GM23338 (cell line): ENCODE measurements at regions not wholly inside any gene's neighbourhood (a gene's known extent, or its start where the extent isn't known, plus 50 kb on each side); places are given as distances from the start of the nearest gene placed in this dataset.

Experiments used
- ATAC-seq: fragments of 200-7000 bp; cut with Tn5 transposase; 3 replicates; pipeline ENCODE4 v1.9.1; 2020
- DNase-seq: peaks from one replicate; pipeline ENCODE4 v3.0.0-alpha.2; 2015; ENCODE audit warnings: low spot score
- H2AFZ ChIP-seq: fragments of 200-600 bp; sonication (generic); 2 replicates; pipeline ENCODE4 v1.8.0; 2016; ENCODE audit warnings: antibody characterized with exemption, mild to moderate bottlenecking, moderate library complexity
- H3F3A ChIP-seq: fragments of 200-600 bp; sonication (generic); replicated peaks from 2 replicates; pipeline ENCODE4 v1.8.0; 2017; ENCODE audit warnings: antibody characterized with exemption, mixed run types, low read depth
- H3K27ac ChIP-seq: fragments of 200-600 bp; sonication (generic); 2 replicates; pipeline ENCODE4 v1.6.1; 2016; ENCODE audit warnings: low read depth
- H3K27me3 ChIP-seq: fragments of 200-600 bp; sonication (generic); 2 replicates; pipeline ENCODE4 v1.8.0; 2016; ENCODE audit warnings: mild to moderate bottlenecking, mixed run types, moderate library complexity; ENCODE audit not compliant: insufficient read depth
- H3K36me3 ChIP-seq: fragments of 200-600 bp; sonication (generic); 2 replicates; pipeline ENCODE4 v1.8.0; 2016; ENCODE audit warnings: mild to moderate bottlenecking; ENCODE audit not compliant: insufficient read depth
- H3K4me1 ChIP-seq: fragments of 200-600 bp; sonication (generic); 2 replicates; pipeline ENCODE4 v1.8.0; 2016; ENCODE audit warnings: mild to moderate bottlenecking, moderate library complexity; ENCODE audit not compliant: insufficient read depth
- H3K4me2 ChIP-seq: fragments of 200-600 bp; sonication (generic); 2 replicates; pipeline ENCODE4 v1.7.1; 2017; ENCODE audit warnings: mixed run types
- H3K4me3 ChIP-seq: fragments of 200-600 bp; sonication (generic); 2 replicates; pipeline ENCODE4 v1.6.1; 2016; ENCODE audit warnings: mixed run types
- H3K79me2 ChIP-seq: fragments of 200-600 bp; sonication (generic); replicated peaks from 2 replicates; pipeline ENCODE4 v1.8.0; 2017; ENCODE audit warnings: mild to moderate bottlenecking; ENCODE audit not compliant: insufficient read depth
- H3K9me2 ChIP-seq: fragments of 200-600 bp; sonication (generic); 2 replicates; pipeline ENCODE4 v1.8.0; 2017; ENCODE audit not compliant: insufficient read depth
- H4K20me1 ChIP-seq: fragments of 200-600 bp; sonication (generic); replicated peaks from 2 replicates; pipeline ENCODE4 v1.8.0; 2017; ENCODE audit warnings: mild to moderate bottlenecking; ENCODE audit not compliant: insufficient read depth
- H3K27ac Mint-ChIP-seq: 2 replicates; pipeline ENCODE4 v1.8.0; 2020; ENCODE audit warnings: inconsistent platforms, mild to moderate bottlenecking, moderate library complexity, mixed read lengths
- H3K27me3 Mint-ChIP-seq: 3 replicates; pipeline ENCODE4 v1.8.0; 2022; ENCODE audit warnings: low read depth, mild to moderate bottlenecking, moderate library complexity, mixed read lengths, inconsistent platforms; ENCODE audit not compliant: insufficient read depth, poor library complexity
- H3K36me3 Mint-ChIP-seq: 3 replicates; pipeline ENCODE4 v1.8.0; 2021; ENCODE audit warnings: low read depth, mild to moderate bottlenecking, inconsistent platforms, moderate library complexity, mixed read lengths
- H3K4me1 Mint-ChIP-seq: 3 replicates; pipeline ENCODE4 v1.8.0; 2020; ENCODE audit warnings: mild to moderate bottlenecking, inconsistent platforms, mixed read lengths
- H3K4me3 Mint-ChIP-seq: 3 replicates; pipeline ENCODE4 v1.8.0; 2021; ENCODE audit warnings: moderate library complexity, mild to moderate bottlenecking, inconsistent platforms, mixed read lengths
- H3K9me3 Mint-ChIP-seq: 3 replicates; pipeline ENCODE4 v1.8.0; 2020; ENCODE audit warnings: moderate library complexity, mild to moderate bottlenecking, inconsistent platforms, mixed read lengths
- CREB1 ChIP-seq: fragments of 250-450 bp; sonication (Bioruptor Pico); IDR thresholded peaks from 2 replicates; pipeline ENCODE4 v1.5.0; 2020; ENCODE audit warnings: low read depth, mild to moderate bottlenecking, moderate library complexity
- EZH2 ChIP-seq: fragments of 200-600 bp; sonication (generic); IDR thresholded peaks from one replicate; pipeline ENCODE4 v1.8.0; 2017; ENCODE audit warnings: antibody characterized with exemption, mild to moderate bottlenecking, low read depth; ENCODE audit not compliant: unreplicated experiment
- EZH2phosphoT487 ChIP-seq: fragments of 200-600 bp; sonication (generic); IDR thresholded peaks from one replicate; pipeline ENCODE4 v1.8.1; 2018; ENCODE audit warnings: antibody characterized with exemption; ENCODE audit not compliant: unreplicated experiment
- JUNB ChIP-seq: IDR thresholded peaks from one replicate; pipeline ENCODE4 v1.6.1; 2016; ENCODE audit warnings: antibody characterized with exemption; ENCODE audit not compliant: unreplicated experiment
- NANOG ChIP-seq: IDR thresholded peaks from 2 replicates; pipeline ENCODE4 v1.6.1; 2016; ENCODE audit warnings: antibody characterized with exemption, borderline replicate concordance
- POLR2AphosphoS5 ChIP-seq: IDR thresholded peaks from 2 replicates; pipeline ENCODE4 v1.6.1; 2016; ENCODE audit warnings: antibody characterized with exemption, low read depth
- STAT1 ChIP-seq: IDR thresholded peaks from one replicate; pipeline ENCODE4 v1.6.1; 2016; ENCODE audit warnings: antibody characterized with exemption; ENCODE audit not compliant: unreplicated experiment
- ZNF114 ChIP-seq: fragments of 250-450 bp; sonication (Bioruptor Pico); IDR thresholded peaks from 2 replicates; pipeline ENCODE4 v1.5.0; 2020; ENCODE audit warnings: mild to moderate bottlenecking, moderate library complexity
- ZNF331 ChIP-seq: fragments of 250-450 bp; sonication (Bioruptor Pico); IDR thresholded peaks from 2 replicates; pipeline ENCODE4 v1.5.0; 2020; ENCODE audit warnings: low read depth, mild to moderate bottlenecking, moderate library complexity
- TF ChIP-seq, protein P1 (sequence below): IDR thresholded peaks from 2 replicates; pipeline ENCODE4 v1.6.1; 2016; ENCODE audit warnings: antibody characterized with exemption
- TF ChIP-seq, protein P2 (sequence below): fragments of 250-450 bp; sonication (Bioruptor Pico); IDR thresholded peaks from 2 replicates; pipeline ENCODE4 v1.5.0; 2020; ENCODE audit warnings: mild to moderate bottlenecking, moderate library complexity
- TF ChIP-seq, protein P3 (sequence below): IDR thresholded peaks from one replicate; pipeline ENCODE4 v1.6.1; 2018; ENCODE audit warnings: antibody characterized with exemption; ENCODE audit not compliant: unreplicated experiment

DNA sequence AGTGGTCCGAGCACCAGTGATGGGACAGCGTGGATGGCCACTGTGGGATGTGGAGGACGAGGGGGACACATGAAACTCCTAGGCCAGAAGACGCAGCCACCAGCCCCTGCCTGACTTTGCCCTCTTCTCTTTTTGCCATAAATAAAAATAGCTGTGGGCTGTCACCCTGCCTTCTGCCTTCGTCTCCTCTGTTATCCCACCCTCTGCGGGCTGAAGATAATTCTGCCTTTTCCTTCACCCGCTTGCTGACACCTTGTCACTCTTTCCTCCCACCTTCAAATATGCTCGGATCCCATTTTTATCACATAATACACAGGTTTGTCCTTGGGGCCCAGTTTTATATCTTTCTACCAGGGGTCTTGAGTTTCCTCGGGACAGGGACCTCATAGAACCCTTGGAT lies 87.6 kb upstream of the CIBAR2 start (continued):
- no peak for TF ChIP-seq STAT1
- TF ChIP-seq CREB1: no peak
- TF ChIP-seq, protein P1, sequence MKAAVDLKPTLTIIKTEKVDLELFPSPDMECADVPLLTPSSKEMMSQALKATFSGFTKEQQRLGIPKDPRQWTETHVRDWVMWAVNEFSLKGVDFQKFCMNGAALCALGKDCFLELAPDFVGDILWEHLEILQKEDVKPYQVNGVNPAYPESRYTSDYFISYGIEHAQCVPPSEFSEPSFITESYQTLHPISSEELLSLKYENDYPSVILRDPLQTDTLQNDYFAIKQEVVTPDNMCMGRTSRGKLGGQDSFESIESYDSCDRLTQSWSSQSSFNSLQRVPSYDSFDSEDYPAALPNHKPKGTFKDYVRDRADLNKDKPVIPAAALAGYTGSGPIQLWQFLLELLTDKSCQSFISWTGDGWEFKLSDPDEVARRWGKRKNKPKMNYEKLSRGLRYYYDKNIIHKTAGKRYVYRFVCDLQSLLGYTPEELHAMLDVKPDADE: no peak

DNA sequence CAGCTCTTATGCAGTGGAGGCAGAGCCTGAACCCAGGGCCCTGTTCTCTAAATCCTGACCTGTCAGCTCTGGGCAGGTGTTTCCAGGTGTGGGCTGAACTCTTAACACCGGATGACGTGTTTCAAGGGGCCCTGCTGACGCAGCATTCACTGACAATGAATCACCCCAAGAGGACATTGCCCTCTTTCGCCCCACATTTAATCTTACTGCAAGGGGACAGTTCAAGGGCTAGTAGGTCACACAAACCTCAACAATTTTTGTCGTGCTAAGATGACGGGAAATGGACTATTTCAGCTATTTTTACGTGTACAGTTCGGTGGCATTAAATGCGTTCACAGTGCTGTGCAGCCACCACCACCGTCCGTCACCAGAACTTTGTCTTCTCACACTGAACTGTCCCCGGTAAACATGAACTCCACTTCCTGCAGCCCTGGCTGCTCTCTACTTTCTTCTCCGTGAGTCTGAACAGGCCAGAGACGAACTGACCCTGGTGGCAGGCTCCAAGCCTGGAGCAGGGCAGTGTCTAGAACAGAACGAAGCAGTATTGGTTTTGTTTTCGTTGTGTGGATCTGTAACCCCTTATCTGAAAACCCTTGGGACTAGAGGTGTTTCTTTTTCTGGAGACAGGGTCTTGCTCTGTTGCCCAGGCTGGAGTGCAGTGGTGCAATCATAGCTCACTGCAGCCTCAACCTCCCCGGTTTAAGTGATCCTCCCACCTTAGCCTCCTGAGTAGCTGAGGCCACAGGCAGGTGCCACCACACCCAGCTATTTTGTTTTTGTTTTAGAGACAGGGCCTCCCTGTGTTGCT lies 88.4 kb upstream of the CIBAR2 start:
- no peak overlapping the region for H3K4me2 ChIP-seq
- H3F3A ChIP-seq: no peaks in the 10 kb centered on the region
- Mint-ChIP-seq H3K4me3 (no peak overlapping the region), H3K27ac (0 out of 2 replicates have a peak overlapping the region, but pooled peaks have one; percentile 17), H3K9me3 (peaks cover 7% of the 10 kb centered on the region; the same call in 2 of the 3 replicates), H3K36me3 (peaks cover 12% of the 10 kb centered on the region), H3K4me1 (peaks cover 40% of the 10 kb centered on the region), H3K27me3 (peaks cover 8% of the 10 kb centered on the region)
- no peaks in the 10 kb centered on the region for H3K9me2 ChIP-seq
- no peak overlapping the region for H3K4me3 ChIP-seq
- H4K20me1 ChIP-seq: no peaks in the 10 kb centered on the region
- H3K36me3 ChIP-seq: no peaks in the 10 kb centered on the region
- no peaks in the 10 kb centered on the region for H3K27me3 ChIP-seq
- peaks cover 51% of the 10 kb centered on the region for H3K79me2 ChIP-seq
- ATAC-seq (no peak), DNase-seq (no peak)
- H2AFZ ChIP-seq: no peak overlapping the region
- peaks cover 12% of the 10 kb centered on the region; the same call in 1 of the 2 replicates for H3K4me1 ChIP-seq
- no peak overlapping the region; the same call in 1 of the 2 replicates for H3K27ac ChIP-seq
- TF ChIP-seq, protein P2, sequence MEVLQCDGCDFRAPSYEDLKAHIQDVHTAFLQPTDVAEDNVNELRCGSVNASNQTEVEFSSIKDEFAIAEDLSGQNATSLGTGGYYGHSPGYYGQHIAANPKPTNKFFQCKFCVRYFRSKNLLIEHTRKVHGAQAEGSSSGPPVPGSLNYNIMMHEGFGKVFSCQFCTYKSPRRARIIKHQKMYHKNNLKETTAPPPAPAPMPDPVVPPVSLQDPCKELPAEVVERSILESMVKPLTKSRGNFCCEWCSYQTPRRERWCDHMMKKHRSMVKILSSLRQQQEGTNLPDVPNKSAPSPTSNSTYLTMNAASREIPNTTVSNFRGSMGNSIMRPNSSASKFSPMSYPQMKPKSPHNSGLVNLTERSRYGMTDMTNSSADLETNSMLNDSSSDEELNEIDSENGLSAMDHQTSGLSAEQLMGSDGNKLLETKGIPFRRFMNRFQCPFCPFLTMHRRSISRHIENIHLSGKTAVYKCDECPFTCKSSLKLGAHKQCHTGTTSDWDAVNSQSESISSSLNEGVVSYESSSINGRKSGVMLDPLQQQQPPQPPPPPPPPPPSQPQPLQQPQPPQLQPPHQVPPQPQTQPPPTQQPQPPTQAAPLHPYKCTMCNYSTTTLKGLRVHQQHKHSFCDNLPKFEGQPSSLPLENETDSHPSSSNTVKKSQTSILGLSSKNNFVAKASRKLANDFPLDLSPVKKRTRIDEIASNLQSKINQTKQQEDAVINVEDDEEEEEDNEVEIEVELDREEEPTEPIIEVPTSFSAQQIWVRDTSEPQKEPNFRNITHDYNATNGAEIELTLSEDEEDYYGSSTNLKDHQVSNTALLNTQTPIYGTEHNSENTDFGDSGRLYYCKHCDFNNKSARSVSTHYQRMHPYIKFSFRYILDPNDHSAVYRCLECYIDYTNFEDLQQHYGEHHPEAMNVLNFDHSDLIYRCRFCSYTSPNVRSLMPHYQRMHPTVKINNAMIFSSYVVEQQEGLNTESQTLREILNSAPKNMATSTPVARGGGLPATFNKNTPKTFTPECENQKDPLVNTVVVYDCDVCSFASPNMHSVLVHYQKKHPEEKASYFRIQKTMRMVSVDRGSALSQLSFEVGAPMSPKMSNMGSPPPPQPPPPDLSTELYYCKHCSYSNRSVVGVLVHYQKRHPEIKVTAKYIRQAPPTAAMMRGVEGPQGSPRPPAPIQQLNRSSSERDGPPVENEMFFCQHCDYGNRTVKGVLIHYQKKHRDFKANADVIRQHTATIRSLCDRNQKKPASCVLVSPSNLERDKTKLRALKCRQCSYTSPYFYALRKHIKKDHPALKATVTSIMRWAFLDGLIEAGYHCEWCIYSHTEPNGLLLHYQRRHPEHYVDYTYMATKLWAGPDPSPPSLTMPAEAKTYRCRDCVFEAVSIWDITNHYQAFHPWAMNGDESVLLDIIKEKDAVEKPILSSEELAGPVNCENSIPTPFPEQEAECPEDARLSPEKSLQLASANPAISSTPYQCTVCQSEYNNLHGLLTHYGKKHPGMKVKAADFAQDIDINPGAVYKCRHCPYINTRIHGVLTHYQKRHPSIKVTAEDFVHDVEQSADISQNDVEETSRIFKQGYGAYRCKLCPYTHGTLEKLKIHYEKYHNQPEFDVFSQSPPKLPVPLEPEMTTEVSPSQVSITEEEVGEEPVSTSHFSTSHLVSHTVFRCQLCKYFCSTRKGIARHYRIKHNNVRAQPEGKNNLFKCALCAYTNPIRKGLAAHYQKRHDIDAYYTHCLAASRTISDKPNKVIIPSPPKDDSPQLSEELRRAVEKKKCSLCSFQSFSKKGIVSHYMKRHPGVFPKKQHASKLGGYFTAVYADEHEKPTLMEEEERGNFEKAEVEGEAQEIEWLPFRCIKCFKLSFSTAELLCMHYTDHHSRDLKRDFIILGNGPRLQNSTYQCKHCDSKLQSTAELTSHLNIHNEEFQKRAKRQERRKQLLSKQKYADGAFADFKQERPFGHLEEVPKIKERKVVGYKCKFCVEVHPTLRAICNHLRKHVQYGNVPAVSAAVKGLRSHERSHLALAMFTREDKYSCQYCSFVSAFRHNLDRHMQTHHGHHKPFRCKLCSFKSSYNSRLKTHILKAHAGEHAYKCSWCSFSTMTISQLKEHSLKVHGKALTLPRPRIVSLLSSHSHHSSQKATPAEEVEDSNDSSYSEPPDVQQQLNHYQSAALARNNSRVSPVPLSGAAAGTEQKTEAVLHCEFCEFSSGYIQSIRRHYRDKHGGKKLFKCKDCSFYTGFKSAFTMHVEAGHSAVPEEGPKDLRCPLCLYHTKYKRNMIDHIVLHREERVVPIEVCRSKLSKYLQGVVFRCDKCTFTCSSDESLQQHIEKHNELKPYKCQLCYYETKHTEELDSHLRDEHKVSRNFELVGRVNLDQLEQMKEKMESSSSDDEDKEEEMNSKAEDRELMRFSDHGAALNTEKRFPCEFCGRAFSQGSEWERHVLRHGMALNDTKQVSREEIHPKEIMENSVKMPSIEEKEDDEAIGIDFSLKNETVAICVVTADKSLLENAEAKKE: no peak
- TF ChIP-seq, protein P3, sequence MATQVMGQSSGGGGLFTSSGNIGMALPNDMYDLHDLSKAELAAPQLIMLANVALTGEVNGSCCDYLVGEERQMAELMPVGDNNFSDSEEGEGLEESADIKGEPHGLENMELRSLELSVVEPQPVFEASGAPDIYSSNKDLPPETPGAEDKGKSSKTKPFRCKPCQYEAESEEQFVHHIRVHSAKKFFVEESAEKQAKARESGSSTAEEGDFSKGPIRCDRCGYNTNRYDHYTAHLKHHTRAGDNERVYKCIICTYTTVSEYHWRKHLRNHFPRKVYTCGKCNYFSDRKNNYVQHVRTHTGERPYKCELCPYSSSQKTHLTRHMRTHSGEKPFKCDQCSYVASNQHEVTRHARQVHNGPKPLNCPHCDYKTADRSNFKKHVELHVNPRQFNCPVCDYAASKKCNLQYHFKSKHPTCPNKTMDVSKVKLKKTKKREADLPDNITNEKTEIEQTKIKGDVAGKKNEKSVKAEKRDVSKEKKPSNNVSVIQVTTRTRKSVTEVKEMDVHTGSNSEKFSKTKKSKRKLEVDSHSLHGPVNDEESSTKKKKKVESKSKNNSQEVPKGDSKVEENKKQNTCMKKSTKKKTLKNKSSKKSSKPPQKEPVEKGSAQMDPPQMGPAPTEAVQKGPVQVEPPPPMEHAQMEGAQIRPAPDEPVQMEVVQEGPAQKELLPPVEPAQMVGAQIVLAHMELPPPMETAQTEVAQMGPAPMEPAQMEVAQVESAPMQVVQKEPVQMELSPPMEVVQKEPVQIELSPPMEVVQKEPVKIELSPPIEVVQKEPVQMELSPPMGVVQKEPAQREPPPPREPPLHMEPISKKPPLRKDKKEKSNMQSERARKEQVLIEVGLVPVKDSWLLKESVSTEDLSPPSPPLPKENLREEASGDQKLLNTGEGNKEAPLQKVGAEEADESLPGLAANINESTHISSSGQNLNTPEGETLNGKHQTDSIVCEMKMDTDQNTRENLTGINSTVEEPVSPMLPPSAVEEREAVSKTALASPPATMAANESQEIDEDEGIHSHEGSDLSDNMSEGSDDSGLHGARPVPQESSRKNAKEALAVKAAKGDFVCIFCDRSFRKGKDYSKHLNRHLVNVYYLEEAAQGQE: no peak
- TF ChIP-seq CREB1 (no peak), JUNB (no peak), POLR2AphosphoS5 (no peak), STAT1 (no peak), ZNF114 (no peak), EZH2phosphoT487 (no peak), ZNF331 (CRISPR knock-in tag) (no peak), EZH2 (no peak), NANOG (no peak)
- TF ChIP-seq, protein P1: no peak
